ENCODE measurements at regions not wholly inside any gene's neighbourhood (a gene's known extent, or its start where the extent isn't known, plus 50 kb on each side); places are given as distances from the start of the nearest gene placed in this dataset.
"Not testable (repeated sequence)": the region's sequence is repeated elsewhere in the genome, so short reads cannot be mapped to it uniquely, and the experiment has no call there.

DNA sequence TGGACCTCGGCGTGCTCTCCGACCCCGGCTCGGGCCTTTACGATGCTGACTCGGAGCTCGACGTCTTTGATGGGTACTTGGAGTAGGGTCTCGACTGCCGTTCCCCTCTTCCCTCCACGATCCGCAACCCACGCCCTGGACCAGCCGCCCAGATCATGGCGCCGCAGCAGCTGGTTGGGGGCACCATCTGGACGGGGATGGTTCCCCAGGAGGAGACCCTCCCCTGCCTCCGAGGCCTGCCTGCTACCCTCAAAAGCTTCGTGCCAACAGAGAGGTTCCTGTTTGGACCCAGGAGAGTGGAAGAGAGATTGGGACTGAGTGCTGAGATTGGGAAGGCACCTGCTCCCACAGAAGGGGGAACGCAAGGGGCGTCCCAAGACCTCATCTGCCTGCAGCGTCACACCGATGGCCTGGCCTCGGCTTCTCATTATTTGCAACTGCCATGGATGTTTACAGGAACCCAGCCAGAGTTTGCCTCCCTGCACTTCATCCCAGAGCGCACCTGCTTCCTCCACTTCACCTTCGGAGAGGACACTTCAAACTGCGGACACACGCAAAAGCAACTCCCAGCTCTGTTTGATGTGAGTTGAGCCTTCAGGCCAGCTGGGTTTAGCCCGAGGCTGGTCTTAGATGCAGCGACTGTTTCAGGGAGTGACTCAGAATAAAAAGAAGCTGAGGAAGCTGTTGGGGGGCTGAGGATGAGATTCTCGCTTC is 58.9 kb downstream of the GOLGA6L7 start:
- H3K36me3 ChIP-seq; H3K9me3 ChIP-seq; H3K4me3 ChIP-seq; intact Hi-C loops (cut with DNase I; ENCODE audit: low total_unique reads); ATAC-seq; H3K4me1 ChIP-seq; H3K27ac ChIP-seq; DNase-seq; in situ Hi-C loops (cut with MboI; ENCODE audit: low sequenced_read_pairs in 4 of 4): not testable (repeated sequence)
- peaks cover 5 to 22% (median 18%) of the 10 kb centered on the region in 3 donors for H3K27me3 ChIP-seq

DNA sequence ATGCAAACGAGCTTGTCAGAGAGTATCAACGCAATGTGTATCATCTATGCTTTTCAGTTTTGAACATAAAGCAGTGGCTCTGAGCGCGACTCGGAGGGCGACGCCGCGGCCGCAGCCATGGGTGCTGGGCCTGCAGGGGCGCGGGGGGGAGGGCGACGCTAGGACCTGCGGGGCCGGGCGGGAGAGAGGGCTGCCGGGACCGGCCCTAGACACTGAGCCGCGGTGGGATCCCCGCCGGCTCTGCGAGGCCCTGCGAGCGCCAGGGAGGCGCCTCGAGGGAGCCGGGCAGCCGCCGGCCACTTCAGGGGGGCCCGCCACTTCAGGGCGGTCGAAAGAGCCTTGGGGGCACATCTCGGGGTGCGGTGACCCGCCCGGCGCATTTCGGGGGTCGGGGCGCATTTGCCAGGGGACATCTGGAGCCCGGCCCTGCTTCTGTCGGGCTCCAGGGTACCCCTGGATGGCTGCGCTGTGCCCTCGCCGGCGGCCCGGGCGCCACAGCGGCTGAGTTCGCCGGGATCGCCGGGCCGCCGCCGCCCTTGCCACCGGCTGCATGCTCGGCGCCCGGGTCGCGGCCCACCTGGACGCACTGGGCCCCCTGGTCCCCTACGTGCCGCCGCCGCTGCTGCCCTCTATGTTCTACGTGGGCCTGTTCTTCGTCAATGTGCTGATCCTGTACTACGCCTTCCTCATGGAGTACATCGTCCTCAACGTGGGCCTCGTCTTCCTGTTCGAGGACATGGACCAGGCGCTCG is 59.6 kb downstream of the GOLGA6L7 start:
- H3K4me1 ChIP-seq; ATAC-seq; H3K36me3 ChIP-seq; H3K9me3 ChIP-seq; DNase-seq; intact Hi-C loops (cut with DNase I; ENCODE audit: low total_unique reads); H3K27ac ChIP-seq; in situ Hi-C loops (cut with MboI; ENCODE audit: low sequenced_read_pairs in 4 of 4): not testable (repeated sequence)
- Histone ChIP-seq H3K4me3 (peak overlapping the region in 1 of 4 donors; percentile 34), H3K27me3 (peaks cover 5 to 22% (median 18%) of the 10 kb centered on the region in 3 donors)

DNA sequence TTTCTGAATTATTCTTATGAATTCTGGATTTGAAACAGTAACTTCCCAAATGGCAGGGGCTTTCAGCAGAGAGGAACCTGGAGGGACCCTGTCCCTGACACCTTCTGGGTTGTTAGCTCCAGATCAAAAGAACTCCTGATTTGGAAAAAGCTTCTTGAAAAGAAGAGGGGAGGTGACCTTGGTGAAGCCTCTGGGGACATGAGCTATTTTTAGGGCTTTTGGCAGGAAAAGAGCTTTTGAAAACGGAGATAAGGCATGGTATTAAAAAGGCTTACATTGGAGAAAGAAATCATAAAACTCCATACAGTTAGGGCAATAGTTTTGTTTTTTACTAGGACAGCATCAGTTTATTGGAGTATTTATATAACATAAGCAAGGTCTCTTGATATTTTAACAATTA is 60.3 kb downstream of the GOLGA6L7 start:
- in situ Hi-C loops (cut with MboI; ENCODE audit: low sequenced_read_pairs in 4 of 4); H3K27ac ChIP-seq; DNase-seq; H3K4me3 ChIP-seq; H3K36me3 ChIP-seq; H3K4me1 ChIP-seq; intact Hi-C loops (cut with DNase I; ENCODE audit: low total_unique reads); ATAC-seq; H3K9me3 ChIP-seq: not testable (repeated sequence)
- peaks cover 5 to 22% (median 18%) of the 10 kb centered on the region in 3 donors for H3K27me3 ChIP-seq

DNA sequence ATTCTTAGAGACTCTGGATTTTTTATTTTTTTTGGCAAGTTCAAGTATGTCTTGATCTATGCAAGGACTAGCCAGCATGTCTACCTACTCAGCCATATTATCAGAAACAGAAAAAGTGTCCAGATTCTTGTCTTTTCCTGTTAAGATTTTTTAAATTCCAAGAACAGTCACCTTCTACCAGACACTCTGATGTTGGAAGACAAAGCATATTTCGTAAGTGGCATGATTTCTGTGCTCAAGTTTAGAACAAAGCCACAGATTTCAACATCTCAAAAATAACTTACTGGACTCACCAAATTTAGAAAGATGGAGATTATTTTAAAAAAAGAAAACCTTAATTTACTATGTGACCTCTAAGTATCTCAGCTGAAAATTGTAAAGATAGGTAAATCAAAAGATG is 61.9 kb downstream of the GOLGA6L7 start:
- no peak for ATAC-seq
- Histone ChIP-seq H3K9me3 (no peaks in the 10 kb centered on the region), H3K27me3 (peaks cover 5 to 22% (median 11%) of the 10 kb centered on the region in 3 donors), H3K4me3 (no peak overlapping the region), H3K36me3 (no peaks in the 10 kb centered on the region), H3K4me1 (no peaks in the 10 kb centered on the region), H3K27ac (no peak overlapping the region)
- in situ Hi-C loops (cut with MboI; ENCODE audit: low sequenced_read_pairs in 4 of 4) = no loop called here
- intact Hi-C loops (cut with DNase I; ENCODE audit: low total_unique reads) = no loop called here
- TF ChIP-seq, protein P1, sequence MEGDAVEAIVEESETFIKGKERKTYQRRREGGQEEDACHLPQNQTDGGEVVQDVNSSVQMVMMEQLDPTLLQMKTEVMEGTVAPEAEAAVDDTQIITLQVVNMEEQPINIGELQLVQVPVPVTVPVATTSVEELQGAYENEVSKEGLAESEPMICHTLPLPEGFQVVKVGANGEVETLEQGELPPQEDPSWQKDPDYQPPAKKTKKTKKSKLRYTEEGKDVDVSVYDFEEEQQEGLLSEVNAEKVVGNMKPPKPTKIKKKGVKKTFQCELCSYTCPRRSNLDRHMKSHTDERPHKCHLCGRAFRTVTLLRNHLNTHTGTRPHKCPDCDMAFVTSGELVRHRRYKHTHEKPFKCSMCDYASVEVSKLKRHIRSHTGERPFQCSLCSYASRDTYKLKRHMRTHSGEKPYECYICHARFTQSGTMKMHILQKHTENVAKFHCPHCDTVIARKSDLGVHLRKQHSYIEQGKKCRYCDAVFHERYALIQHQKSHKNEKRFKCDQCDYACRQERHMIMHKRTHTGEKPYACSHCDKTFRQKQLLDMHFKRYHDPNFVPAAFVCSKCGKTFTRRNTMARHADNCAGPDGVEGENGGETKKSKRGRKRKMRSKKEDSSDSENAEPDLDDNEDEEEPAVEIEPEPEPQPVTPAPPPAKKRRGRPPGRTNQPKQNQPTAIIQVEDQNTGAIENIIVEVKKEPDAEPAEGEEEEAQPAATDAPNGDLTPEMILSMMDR (IDR thresholded peaks at IDR 0.05 in 4 of 5, conservative IDR thresholded peaks at IDR 0.05 in 1 of 5) = no peak
- TF ChIP-seq POLR2A (IDR thresholded peaks at IDR 0.05) = no peak
- DNase-seq = no peak

DNA sequence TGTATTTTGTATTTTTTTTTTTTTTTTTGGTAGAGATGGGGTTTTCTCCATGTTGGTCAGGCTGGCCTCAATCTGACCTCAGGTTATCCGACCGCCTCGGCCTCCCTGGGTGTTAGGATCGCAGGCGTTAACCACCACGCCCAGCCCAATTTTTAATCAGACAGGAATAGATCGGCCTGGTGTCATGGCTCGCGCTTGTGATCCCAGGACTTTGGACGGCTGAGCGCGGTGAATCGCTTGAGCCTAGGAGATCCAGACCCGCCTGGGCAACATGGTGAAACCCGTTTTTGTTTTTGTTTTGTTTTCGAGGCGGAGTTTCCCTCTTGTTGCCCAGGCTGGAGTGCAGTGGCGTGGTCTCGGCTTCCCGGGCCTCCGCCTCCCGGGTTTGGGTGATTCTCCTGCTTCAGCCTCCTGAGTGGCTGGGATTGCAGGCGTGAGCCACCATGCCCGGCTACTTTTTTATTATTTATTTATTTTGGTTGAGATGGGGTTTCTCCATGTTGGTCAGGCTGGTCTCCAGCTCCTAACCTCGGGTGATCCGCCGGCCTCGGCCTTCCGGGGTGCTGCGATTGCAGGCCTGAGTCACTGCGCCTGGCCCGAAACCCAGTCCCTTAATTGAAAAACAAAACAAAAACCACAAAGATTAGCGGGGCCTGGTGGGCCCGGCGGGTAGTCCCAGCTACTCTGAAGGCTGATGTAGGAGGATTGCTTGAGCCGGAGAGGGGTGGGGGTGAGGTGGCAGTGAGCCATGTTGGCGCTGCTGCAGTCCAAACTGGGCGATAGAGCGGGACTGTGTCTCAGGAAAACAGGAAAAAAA is 63.9 kb downstream of the GOLGA6L7 start:
- H3K4me1 ChIP-seq; ATAC-seq; DNase-seq; intact Hi-C loops (cut with DNase I; ENCODE audit: low total_unique reads); in situ Hi-C loops (cut with MboI; ENCODE audit: low sequenced_read_pairs in 4 of 4); H3K27ac ChIP-seq; H3K36me3 ChIP-seq; H3K9me3 ChIP-seq; H3K4me3 ChIP-seq; H3K27me3 ChIP-seq: not testable (repeated sequence)

DNA sequence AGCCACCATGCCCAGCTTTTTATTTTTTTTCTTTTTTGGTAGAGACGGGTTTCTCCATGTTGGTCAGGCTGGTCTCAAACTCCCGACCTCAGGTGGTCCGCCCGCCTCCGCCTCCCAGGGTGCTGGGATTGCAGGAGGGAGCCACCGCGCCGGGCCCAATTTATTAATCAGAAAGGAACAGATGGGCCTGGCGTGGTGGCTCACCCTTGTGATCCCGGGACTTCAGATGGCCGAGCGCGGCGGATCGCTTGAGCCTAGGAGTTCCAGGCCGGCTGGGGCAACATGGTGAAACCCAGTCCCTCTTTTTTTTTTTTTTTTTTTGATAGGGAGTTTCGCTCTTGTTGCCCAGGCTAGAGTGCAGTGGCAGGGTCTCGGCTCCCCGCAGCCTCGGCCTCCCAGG is 64.6 kb downstream of the GOLGA6L7 start:
- ATAC-seq (no peak), DNase-seq (no peak)
- TF ChIP-seq, protein P1 (IDR thresholded peaks at IDR 0.05 in 4 of 5, conservative IDR thresholded peaks at IDR 0.05 in 1 of 5) = no peak
- TF ChIP-seq POLR2A (IDR thresholded peaks at IDR 0.05) = no peak
- in situ Hi-C loops (cut with MboI; ENCODE audit: low sequenced_read_pairs in 4 of 4) (no loop called here), intact Hi-C loops (cut with DNase I; ENCODE audit: low total_unique reads) (no loop called here)
- H3K9me3 ChIP-seq = no peaks in the 10 kb centered on the region
- no peaks in the 10 kb centered on the region for H3K36me3 ChIP-seq
- no peak overlapping the region for H3K27ac ChIP-seq
- H3K4me3 ChIP-seq = no peak overlapping the region
- no peaks in the 10 kb centered on the region for H3K4me1 ChIP-seq
- H3K27me3 ChIP-seq = peaks cover 0 to 6% (median 5%) of the 10 kb centered on the region in 3 donors
